RWPE2 (cell line): ENCODE measurements at regions not wholly inside any gene's neighbourhood (a gene's known extent, or its start where the extent isn't known, plus 50 kb on each side); places are given as distances from the start of the nearest gene placed in this dataset.

Experiments used
- ATAC-seq: fragments of 200-7000 bp; cut with Tn5 transposase; 3 replicates; pipeline ENCODE4 v1.9.1; 2021; ENCODE audit warnings: low read depth
- DNase-seq: peaks from one replicate; pipeline ENCODE4 v3.0.0-alpha.2; 2020; ENCODE audit warnings: low spot score
- H3K27ac ChIP-seq: fragments of 450-650 bp; 2 replicates; pipeline ENCODE4 v1.5.1; 2017; ENCODE audit warnings: mild to moderate bottlenecking; ENCODE audit not compliant: poor library complexity, severe bottlenecking
- H3K27me3 ChIP-seq: fragments of 250-450 bp; sonication (Bioruptor Pico); 2 replicates; pipeline ENCODE4 v1.5.1; 2021; ENCODE audit warnings: mild to moderate bottlenecking, moderate library complexity; ENCODE audit not compliant: insufficient read depth, poor library complexity, severe bottlenecking
- H3K36me3 ChIP-seq: fragments of 250-450 bp; sonication (Bioruptor Pico); 2 replicates; pipeline ENCODE4 v1.5.1; 2020; ENCODE audit warnings: low read depth, mild to moderate bottlenecking, moderate library complexity
- H3K4me1 ChIP-seq: fragments of 250-450 bp; sonication (Bioruptor Pico); 2 replicates; pipeline ENCODE4 v1.5.1; 2021; ENCODE audit warnings: mild to moderate bottlenecking, moderate library complexity; ENCODE audit not compliant: insufficient read depth, poor library complexity, severe bottlenecking
- H3K4me3 ChIP-seq: fragments of 250-450 bp; sonication (Bioruptor Pico); 2 replicates; pipeline ENCODE4 v1.5.1; 2021; ENCODE audit warnings: mild to moderate bottlenecking, moderate library complexity; ENCODE audit not compliant: severe bottlenecking
- H3K9me3 ChIP-seq: fragments of 250-450 bp; sonication (Bioruptor Pico); 2 replicates; pipeline ENCODE4 v1.5.1; 2021; ENCODE audit warnings: mild to moderate bottlenecking, moderate library complexity; ENCODE audit not compliant: severe bottlenecking
- TF ChIP-seq, protein P1 (sequence below): fragments of 450-650 bp; IDR thresholded peaks from one replicate; pipeline ENCODE4 v1.5.1; 2017; ENCODE audit warnings: mild to moderate bottlenecking, moderate library complexity; ENCODE audit not compliant: poor library complexity, severe bottlenecking

DNA sequence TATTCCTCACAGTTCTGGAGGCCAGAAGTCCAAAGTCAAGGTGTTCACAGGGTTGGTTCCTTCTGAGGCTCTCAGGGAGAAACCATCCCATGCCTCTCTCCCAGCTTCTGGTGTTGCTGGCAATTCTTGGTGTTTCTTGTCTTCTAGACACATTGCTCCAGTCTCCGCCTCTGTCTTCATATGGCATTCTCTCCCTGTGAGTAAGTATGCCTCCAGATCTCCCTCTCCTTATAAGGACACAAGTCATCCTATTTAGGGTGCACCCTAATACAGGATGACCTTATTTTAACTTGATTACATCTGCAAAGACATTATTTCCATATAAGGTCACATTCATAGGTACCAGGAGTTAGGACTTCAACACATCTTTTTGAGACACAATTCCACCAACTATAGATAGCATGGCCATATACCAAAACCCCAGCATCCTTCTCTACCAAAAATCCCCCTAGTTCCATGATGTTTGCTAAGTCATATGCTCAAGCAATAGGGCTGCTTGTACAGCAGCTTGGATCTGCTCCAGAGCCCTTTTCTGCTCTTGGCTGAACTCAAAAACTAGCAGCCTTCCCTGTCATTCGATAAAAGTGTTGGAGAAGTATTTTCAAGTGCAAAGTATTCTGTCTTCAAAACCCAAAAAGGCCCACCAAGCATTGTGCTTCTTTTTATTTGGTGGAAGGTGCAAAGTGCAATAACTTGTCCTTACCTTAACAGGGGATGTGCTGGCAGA, 79.2 kb upstream of the CMKLR1 start:
- ATAC-seq (peak; percentile 65), DNase-seq (no peak)
- TF ChIP-seq, protein P1, sequence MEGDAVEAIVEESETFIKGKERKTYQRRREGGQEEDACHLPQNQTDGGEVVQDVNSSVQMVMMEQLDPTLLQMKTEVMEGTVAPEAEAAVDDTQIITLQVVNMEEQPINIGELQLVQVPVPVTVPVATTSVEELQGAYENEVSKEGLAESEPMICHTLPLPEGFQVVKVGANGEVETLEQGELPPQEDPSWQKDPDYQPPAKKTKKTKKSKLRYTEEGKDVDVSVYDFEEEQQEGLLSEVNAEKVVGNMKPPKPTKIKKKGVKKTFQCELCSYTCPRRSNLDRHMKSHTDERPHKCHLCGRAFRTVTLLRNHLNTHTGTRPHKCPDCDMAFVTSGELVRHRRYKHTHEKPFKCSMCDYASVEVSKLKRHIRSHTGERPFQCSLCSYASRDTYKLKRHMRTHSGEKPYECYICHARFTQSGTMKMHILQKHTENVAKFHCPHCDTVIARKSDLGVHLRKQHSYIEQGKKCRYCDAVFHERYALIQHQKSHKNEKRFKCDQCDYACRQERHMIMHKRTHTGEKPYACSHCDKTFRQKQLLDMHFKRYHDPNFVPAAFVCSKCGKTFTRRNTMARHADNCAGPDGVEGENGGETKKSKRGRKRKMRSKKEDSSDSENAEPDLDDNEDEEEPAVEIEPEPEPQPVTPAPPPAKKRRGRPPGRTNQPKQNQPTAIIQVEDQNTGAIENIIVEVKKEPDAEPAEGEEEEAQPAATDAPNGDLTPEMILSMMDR: no peak
- H3K9me3 ChIP-seq: no peaks in the 10 kb centered on the region
- no peak overlapping the region for H3K4me3 ChIP-seq
- no peaks in the 10 kb centered on the region for H3K27me3 ChIP-seq
- no peak overlapping the region for H3K27ac ChIP-seq
- no peaks in the 10 kb centered on the region for H3K4me1 ChIP-seq
- no peaks in the 10 kb centered on the region for H3K36me3 ChIP-seq

DNA sequence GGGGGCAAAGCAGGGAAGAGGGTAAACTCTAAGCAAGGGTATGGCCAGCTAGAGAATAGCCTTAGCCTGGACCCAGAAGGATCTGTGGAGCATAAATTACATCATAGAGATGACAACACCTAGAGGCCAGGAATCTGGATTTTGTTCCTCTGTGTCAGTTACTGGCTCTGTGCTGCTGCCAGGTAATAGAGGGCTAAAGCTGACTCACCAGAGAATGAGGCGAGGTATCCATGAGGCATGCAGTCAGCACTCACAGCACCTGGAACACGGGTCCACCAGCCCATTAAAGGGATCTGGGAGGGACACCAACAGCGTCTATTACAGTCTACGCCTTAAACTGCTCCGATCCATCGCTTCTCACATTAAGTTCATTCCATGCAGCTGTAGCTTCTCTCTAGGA, 74.9 kb upstream of the CMKLR1 start:
- no peak overlapping the region for H3K4me3 ChIP-seq
- no peaks in the 10 kb centered on the region for H3K36me3 ChIP-seq
- peak; percentile 51; the same call in 2 of the 3 replicates for ATAC-seq
- no peak for DNase-seq
- H3K4me1 ChIP-seq: no peaks in the 10 kb centered on the region
- no peaks in the 10 kb centered on the region for H3K9me3 ChIP-seq
- H3K27me3 ChIP-seq: no peaks in the 10 kb centered on the region
- no peak overlapping the region for H3K27ac ChIP-seq
- TF ChIP-seq, protein P1: no peak

DNA sequence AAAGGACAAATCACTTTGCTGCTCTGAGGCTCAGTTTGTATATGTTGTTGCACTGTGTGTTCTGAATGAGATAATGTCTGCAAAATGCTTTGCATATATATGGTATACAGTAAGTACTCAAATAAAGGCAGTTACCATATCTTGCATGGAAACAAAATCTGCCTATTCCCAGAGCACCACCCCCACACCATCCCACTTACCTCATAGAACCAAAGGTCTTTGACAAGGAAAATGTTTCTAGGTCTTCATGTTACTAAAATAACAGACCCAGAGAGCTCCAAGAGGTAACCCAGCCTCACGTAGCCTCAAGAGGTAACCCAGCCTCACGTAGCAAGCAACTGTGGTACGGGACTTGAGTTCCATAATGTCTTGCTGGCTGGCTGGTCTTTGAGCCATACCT, 71.6 kb upstream of the CMKLR1 start:
- no peak overlapping the region for H3K4me3 ChIP-seq
- H3K4me1 ChIP-seq: no peaks in the 10 kb centered on the region
- no peaks in the 10 kb centered on the region for H3K9me3 ChIP-seq
- no peaks in the 10 kb centered on the region for H3K36me3 ChIP-seq
- TF ChIP-seq, protein P1: no peak
- no peaks in the 10 kb centered on the region for H3K27me3 ChIP-seq
- no peak overlapping the region for H3K27ac ChIP-seq
- no peak for DNase-seq
- ATAC-seq: no peak

DNA sequence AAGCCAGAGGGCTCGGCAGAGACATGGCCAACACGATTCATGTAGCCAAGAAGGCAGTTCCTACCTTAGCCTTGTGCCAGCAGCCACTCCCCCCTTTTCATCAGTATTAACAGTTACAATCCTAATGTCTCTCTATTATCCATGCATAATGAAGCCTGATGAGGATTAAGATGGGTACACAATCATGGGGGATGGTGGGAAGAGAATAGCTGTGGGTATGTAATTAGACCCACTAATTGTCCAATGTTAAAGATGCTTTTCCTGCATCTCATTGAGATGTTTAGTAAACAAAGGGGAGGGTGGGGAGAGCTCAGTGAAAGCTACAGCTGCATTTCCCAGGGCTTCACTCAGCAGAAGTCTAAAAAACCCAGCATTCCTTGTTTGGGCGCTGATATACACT, 70.4 kb upstream of the CMKLR1 start:
- no peaks in the 10 kb centered on the region for H3K27me3 ChIP-seq
- no peak overlapping the region for H3K27ac ChIP-seq
- H3K36me3 ChIP-seq: no peaks in the 10 kb centered on the region
- H3K4me3 ChIP-seq: no peak overlapping the region
- TF ChIP-seq, protein P1: no peak
- no peak for DNase-seq
- H3K4me1 ChIP-seq: no peaks in the 10 kb centered on the region
- no peaks in the 10 kb centered on the region for H3K9me3 ChIP-seq
- ATAC-seq: no peak

DNA sequence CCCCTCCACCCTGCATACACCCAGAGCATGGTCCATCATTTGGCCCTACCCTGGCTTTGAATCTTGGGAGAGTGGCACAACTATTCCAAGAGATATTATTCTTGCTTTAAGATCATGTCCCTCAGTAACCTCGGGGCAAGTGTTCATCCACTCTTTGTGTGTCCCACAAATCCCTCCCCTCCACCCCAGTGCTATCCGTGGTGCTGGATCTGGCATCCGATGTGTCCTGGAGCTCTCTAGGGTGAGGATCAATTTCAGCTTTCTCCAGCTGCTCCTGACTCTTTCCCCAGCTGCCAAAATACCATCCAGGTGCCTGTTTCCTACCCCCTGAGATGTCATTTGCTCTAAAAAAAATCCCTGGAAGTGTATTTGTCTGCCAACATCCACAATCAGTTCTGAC, 64.8 kb upstream of the CMKLR1 start:
- Histone ChIP-seq H3K9me3 (no peaks in the 10 kb centered on the region), H3K4me3 (no peak overlapping the region), H3K36me3 (no peaks in the 10 kb centered on the region), H3K27me3 (no peaks in the 10 kb centered on the region), H3K27ac (no peak overlapping the region), H3K4me1 (no peaks in the 10 kb centered on the region)
- no peak for DNase-seq
- no peak for ATAC-seq
- TF ChIP-seq, protein P1: no peak
